HG03442 (cell line): ENCODE measurements at regions not wholly inside any gene's neighbourhood (a gene's known extent, or its start where the extent isn't known, plus 50 kb on each side); places are given as distances from the start of the nearest gene placed in this dataset.

Source experiments
- ATAC-seq: cut with Tn5 transposase; IDR thresholded peaks from one replicate; pipeline ENCODE4 v1.9.1; 2021; ENCODE audit warnings: mild to moderate bottlenecking, moderate library complexity; ENCODE audit not compliant: unreplicated experiment

DNA sequence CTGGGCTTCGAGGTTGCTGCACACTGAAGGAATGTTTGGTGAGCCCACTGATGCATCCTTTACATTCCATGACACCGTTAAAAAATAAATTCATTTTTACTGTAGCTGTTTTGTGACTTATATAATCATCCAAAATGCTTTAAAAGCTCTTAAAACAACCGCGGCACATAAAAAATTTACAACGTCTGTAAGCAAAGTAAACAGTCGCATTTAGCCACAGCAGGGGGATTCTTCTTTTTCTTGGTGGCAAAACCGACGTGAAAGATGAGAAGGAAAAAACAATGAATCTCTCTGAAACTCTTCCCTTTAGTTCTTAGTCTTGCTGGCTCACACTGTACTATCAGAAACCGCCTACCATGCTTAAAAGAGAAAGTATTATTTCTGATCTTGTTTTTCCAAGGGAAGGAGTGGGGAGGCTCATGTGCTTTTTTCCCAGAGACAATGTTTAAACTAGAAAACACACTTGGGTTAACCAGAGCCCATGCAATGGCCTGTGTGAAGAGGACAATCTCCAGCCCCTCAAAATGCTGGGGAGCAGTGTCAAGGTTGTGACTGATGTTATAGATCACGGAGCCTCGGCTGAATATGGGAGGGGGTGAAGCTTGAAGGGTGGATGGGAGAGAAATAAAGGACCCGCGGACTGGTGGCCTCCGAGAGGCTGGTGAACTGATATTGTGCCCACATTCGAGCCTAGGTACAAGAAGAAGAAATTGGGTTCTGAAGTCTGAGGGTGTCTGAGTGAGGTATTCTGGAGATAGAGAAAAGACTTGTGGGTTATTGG is 91.1 kb downstream of the IRF8 start:
- no peak for ATAC-seq

DNA sequence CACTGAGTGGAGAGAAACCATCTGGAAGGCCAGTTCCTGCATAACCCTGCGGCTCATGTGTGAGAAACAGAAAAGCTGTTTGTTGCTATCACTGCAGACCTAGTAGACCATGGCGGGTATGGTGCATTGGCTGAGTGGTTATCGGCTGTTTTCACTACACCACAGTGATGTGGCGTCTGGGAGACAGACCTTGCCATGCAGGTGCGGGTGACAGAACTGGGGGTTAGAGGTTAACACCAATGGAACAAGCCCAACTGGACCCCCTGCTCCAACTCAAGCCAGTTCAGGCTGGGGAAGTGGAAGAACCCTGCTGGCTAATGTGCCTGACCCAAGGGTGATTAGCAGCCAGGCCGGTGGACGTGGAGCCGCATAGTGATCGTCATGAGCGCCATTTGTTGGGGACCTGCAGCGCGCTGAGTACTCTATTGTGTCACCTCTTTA is 91.9 kb downstream of the IRF8 start:
- no peak for ATAC-seq

DNA sequence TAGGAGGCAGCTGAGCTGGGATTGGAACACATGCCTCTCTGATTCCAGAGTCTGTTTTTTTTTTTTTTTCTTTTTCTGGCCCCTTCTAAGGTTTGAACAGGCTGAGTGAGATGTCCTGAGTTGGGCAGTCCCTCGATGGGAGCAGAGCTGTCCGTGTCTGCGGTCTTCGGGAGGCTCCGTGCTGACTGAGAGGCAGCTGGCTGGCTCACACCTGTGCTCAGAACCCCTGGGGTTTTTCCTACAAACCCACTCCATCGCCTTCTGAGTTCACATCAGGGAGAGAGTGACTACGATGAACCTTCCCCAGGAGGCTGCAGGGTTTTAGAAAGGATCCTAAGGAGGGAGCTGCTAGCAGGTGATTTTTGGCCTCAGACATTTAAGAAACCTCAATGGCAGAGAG is 92.5 kb downstream of the IRF8 start:
- no peak for ATAC-seq

DNA sequence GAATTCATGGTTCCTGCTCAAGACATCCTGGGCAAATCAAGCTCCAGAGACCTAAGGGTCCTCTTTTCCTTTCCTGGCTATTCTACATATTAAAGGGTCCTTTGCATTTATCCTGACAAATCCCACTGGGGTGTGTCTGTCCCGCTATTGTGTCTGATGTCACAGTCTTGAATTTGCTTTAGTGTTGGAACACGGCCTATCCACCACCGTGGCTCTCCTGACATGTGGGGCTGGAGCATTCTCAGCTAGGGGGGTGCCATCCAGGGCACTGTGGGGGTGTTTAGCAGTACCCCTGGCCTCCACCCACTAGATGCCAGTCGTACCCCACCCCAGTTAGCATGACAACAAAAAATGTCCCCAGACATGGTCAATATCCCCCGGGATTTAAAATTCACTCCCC is 92.9 kb downstream of the IRF8 start:
- ATAC-seq: no peak

DNA sequence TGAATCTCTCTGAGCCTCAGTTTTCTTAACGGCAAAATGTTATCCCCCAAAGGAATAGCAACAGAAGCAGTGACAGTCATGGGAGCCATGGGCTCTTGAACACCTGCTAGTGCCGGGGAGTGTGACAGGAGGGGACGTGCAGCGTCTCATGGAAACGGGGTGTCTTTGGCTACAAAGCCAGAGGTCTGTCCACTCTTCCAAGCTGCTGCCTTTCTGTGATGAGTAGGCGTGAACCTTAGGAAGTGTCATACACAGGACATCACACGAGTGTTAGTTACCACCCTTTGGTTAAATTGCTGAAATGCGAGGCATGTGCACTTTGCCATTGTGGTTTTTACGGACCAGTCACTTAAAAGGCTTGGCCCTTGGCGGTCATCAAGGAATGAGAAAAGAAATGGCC is 93.4 kb downstream of the IRF8 start:
- no peak for ATAC-seq

DNA sequence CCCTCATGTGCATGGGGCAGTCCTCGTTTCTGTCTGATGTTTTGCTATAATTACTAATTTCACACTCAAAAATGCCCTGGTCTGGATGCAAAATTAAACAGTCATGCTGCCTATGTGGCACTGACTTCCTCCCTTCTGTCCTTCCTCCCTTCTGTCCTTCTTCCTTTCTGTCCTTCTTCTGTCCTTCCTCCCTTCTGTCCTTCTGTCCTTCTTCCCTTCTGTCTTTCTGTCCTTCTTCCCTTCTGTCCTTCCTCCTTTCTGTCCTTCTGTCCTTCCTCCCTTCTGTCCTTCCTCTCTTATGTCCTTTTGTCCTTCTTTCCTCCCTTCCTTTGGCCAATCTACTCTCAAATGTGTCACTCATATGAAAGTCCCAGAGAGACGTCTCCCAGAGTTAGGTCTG is 93.8 kb downstream of the IRF8 start:
- no peak for ATAC-seq

DNA sequence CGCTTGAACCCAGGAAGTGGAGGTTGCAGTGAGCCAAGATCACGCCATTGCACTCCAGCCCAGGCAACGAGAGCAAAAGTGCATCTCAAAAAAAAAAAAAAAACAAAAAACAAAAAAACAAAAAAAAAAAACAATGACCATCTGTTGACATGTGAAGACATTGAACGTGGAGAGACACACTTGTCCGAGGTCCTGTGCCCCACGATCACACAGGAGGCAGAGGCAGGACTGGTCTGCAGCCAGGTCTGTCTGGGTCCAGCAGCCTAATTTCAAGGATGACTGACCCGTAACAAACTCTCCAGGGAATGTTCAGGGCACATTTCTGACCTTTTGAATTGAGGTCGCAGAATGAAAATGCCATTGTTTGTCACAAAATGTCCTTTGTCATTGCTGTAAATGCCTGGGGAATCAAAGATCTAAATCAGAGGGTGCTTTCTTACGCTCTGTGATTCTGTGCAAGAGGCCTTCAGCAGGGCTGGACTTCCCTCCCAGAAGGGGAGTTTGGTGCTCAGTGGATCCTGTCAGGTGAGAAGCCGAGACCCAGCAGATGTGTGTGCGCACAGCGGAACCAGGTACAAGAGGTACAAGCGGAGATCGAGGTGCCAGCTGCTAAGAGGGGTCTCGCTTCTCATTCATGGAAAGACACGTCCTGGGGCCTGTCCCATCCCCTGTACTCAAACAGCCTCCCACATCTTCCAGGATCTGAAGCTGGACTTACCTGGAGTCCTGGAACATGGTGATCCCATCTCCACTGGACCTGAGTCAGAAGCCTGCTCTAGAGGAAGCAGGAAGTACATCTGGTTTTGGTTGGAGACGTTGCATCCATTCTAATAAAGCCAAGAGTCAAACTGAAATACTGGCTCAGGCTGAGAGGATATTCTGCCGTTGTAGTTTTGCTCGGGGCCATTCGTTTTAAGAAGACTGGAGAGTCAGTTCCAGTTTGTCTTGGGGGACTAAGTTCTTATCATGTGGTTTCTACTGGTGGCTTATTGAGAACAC is 95.8 kb downstream of the IRF8 start:
- no peak for ATAC-seq

DNA sequence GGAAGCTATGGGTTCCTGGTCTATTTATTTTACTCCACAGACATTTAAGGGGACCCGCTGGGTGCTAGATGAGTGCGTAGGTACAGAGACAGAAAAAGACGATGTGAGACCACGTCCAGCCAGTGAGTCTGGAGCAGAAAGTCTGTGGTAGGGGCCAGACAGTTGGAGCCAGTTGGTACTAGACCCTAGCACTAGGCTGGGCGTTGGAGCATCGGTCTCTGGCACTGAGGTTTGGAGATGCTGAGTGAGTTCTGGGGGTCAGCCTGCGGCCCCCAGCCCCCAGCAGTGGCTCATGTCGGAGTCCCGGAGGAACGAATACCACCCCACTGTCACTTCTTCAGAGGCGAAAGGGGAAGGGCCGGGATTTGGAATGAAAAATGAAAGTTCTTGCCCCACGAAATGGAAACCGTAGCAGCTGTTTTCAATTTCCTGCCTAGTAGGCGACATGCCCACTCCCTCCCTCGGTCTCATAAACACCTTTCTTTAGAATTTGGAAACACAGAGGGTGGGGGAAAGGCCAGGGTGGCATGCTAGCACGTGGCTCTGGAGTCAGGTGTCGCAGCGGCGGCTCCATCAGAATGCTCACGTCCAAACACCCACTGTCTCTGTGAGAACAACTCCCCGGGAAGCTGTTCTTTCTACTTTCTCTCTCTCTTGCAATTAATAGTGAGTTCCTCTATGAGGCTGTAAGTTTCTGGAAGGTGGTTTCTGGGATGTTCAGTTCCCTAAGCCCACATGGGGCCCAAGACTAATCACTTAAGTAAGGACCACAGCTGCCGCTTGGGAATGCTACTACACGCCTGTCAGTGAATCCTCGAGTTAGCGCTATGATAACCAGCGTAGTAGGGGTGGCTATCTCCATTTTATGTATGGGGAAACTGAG is 96.8 kb downstream of the IRF8 start:
- no peak for ATAC-seq

DNA sequence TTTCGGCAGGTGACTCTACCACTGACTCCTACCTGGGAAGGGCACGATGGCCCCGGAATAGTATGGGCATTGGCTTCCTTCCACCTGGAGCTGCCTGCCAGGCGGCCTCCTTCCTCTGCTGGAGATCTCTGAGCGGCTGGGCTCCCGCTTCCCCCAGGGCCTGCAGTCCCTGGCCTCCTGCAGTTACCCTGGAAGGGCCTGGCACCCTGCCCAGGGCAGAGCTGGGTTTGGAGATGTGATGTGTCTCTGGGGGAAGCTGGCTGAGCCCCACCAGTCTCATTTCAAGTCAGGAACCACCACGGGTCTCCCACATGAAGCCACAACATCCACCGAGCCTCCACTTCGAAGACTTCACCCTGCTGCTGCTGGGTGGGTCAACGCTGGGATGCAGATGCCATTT is 97.9 kb downstream of the IRF8 start:
- ATAC-seq: no peak

DNA sequence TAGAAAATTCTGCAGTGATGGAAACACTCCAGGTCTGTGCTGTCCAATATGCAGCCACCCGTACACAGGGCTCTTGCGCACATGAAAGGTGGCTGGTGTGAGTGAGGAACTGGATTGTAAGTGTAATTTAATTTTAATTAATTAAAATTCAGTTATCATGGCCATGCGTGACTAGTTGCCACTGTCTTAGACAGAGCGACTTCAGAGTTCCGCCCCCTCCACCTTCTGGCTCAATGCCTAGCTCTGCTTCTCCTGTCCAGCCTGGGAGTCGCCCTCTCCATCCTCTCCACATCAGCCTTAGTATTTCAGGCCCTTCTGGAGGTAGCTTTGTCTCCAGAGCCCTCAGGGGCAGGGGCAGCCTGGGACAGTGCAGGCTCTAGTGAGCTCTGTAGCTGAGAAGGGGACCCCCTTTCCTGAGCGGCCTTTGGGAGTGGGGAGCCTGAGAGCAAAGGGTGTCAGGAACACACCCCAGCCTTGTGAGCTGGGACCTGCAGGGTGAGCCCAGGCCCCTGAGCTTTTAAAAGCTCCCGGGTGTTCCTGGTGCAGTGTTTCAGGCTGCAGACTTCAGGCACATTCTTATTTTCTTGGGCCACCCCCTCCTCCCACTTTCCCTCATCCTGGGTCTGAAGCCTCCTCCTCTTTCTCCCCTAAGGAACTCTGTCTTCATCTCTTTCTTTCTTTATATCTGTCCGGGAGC is 99.4 kb downstream of the IRF8 start:
- ATAC-seq: no peak

DNA sequence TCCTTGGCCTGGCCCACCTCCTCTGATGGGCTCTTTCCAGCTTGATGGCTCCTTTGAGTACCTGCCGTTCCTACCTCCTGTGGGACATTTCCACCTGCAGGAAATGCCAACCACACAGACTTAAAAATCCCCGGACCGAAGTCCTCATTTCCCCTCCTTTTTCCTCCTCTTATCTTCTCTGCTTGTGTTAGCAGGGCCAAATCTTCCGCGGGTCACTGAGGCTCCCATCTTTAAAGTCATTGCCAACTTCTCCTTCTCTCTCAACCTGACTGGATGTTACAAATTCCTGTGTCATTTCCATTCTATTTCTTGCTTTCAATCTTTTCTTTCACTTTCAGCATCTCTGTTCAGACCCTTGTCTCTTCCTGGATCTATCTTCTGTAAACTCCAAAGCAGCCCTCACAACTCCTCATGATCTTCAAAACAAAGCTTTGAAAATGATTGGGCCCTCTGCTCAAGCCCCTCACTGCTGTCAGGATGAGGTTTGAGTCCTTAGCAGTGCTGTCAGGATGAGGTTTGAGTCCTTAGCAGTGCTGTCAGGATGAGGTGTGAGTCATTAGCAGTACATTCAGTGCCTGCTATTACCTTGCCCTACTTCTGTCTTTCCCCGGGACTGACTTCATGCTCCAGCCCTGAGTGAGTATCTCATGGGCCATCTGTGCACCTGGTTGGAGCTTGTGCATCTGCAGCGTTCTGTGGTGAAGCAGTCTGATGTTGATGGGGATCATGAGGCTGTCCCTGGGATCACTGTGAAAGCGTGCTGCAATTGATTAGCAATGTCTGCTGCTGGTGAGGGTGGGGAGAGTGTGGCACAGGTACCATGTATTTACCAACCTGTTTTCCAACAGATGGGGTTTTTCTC is 100.1 kb downstream of the IRF8 start:
- no peak for ATAC-seq

DNA sequence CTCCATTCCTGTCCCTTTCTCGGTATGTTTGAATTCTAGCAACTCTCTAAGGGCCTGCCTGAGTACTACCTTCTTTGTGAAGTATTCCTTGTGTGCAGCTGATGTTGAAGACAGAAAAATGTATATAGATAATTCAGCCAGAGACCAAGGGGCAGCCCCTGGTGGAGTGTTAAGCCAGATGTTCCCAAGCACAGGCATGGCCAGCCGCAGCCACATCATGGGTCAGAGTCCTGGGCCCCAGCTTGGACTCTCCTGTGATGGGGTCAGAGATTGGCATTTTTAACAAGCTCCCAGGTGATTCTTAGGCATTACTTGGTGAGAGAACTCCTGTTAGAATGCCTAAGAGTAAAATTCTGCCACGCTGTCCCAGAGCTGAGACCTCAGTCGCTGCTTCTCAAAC is 100.8 kb downstream of the IRF8 start:
- no peak for ATAC-seq

DNA sequence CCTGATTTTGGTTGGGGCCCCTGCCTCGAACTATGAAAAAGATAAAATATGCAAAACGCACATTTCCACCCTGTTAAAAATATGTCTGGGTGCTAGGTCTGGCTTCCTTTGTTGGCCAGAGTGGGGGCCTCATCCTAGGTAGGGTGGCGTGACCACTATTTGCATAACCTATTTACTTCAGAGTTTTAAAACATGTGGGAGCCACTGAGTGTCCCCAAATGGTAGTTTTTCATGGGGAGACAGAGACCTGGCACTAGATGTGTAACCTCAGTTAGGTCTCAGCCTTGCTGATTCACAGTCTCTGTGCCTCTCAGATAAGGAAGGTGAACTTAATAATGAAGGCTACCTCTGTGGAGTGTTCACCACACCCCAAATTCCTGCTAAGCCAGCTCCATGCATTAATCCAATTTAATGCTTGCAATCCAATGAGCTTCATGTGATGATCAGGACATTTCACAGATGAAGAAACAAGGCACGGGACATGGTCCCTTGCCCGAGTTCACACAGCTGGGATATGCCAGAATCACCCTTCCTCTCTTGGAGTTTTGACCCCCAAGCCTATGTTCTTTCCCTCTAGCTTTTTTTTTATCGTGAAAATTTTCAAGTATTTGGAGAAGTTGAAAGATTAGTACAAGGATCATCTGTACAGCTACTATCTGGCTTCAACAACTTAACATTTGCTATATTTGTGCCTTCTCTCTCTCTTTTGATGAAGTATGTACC is 103.4 kb downstream of the IRF8 start:
- peak; percentile 71 for ATAC-seq

DNA sequence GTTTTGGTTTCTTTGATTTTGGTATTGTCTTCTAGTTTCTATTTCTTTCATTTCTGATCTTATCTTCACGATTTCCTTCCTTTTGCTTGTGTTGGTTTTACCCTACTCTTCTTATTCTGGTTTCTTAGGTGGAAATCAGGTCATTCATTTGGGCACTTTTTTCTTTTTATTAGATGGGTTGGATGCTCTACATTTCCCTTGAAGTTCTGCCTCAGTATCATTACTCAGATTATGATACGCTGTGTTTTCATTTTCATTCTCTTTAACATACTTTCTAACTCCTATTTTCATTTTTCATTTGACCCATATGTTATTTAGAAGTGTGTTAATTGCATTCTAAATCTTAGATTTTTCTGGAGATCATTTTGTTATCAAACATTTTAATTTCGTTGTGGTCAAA is 108.6 kb downstream of the IRF8 start:
- ATAC-seq: no peak

DNA sequence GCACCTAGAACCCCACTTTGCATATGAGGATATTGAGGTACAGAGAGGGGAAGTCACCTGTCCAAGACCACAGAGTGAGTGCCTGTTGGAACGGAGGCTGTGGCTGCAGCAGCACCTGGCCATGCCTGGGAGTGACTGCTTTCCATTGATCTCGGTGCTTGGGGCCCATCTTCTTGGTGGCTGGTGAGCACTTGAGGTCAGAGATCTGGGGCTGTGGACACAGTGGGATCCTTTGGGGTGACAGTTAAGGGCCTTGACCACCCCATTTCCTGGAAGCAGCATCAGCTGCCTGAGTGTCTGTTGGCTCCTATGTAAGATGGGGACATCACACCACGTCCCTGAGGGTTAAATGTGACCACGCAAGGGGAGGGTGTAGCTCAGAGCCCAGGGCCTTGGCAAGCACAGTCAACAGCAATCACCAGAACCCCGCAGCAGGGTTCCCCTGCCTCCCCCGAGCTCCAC is 111.7 kb downstream of the IRF8 start:
- no peak for ATAC-seq

DNA sequence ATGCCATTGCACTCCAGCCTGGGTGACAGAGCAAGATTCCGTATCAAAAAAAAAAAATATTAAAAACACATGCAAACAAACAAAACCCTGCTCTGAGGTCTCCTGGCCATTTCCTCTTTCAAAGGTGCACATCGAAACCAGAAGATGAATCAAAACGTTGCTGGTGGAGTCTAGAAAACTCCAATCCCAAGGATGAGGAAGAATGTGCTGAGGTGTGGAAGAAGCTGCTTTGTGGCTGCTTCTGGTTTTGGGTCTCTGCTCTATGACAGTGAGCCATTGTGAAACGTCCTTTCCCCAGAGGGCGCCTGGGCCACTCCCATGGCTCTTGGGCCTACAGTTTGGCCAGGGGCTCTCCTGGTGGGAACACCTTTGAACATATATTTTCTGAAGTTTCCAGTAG is 112.6 kb downstream of the IRF8 start:
- ATAC-seq: no peak

DNA sequence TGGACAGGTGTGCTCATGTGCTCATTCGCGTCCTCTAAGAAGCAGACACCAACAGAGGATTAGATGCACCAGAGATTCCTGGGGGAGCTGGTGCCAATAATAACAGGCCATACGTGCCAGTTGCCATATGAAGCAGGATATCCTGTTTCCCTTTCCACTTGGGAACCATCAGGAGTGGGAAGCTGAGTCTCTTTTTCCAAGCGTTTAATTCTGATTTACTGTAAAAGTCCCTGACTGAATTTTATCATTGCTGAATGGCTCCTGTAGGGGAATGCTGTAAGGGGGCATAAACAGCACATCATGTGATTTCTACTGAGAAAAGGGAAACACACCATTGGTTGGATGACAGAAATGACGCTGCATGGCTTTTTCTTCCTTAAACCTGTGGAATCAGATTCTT is 113.3 kb downstream of the IRF8 start:
- no peak for ATAC-seq

DNA sequence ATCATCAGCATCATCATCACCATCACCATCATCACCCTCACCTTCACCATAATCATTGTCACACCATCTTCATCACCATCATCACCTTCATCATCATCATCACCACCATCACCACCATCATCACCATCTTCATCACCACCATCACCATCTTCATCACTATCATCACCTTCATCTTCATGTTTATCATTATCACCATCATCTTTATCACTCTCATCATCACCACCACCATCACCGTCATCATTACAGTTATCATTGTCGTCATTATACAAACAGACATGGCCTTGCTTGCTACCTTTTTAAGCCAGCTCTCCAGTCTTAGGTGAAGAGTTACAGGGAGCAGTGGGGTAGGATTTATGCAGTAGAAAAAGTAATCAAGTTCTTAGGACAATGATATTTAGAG is 114.9 kb downstream of the IRF8 start:
- ATAC-seq: no peak

DNA sequence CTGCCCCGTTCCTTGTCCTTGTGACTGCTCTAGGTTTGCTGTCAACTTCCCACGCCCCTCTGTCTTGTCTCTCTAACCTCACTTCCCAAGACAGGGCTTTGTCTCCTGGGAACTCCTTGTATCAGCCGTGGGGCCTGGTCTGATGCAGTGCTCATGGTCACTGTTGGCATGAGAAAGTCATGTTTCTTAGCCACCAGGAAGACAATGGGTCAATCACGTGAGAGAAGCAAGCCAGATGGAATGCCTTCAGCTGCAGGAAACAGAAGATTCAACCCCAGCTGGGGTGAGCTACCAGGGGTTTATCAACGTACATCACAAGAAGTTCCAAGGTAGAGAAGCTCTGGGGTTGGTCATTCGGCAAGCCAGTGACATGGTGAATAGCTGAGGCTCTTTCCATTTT is 116.6 kb downstream of the IRF8 start:
- ATAC-seq: no peak
